H1 (cell line): ENCODE measurements at regions not wholly inside any gene's neighbourhood (a gene's known extent, or its start where the extent isn't known, plus 50 kb on each side); places are given as distances from the start of the nearest gene placed in this dataset.
A peak's percentile ranks its signal among the peaks of the same experiment; 100 is the strongest.

Experiments
- CTCF ChIA-PET: fragments of 300-600 bp; sonication (Branson Sonifier 250); formaldehyde crosslinking; loops from one replicate; lab custom pipeline; 2021; ENCODE audit not compliant: partially characterized antibody; lab: Charles Lee
- POLR2A ChIA-PET: fragments of 300-600 bp; sonication (Branson Sonifier 250); formaldehyde crosslinking; loops from one replicate; lab custom pipeline; 2021; ENCODE audit warnings: inconsistent platforms; ENCODE audit not compliant: partially characterized antibody; lab: Charles Lee
- DNase-seq, 2 experiments: peaks; one replicate each; pipeline versions ENCODE4 v3.0.0 to v3.0.0-alpha.2; 2010 to 2022; ENCODE audit warnings: low spot score in 2 of 2, low read depth in 1 of 2, mixed read lengths in 1 of 2
- FAIRE-seq: peaks from 2 replicates; lab custom pipeline; 2011; peaks lifted over from hg19 to GRCh38; lab: Jason Lieb, UNC
- H2AFZ ChIP-seq: 2 replicates; pipeline ENCODE4 v1.8.1; 2012; ENCODE audit warnings: low read length, inconsistent platforms
- H2AK5ac ChIP-seq: 2 replicates; pipeline ENCODE4 v1.6.1; 2013; ENCODE audit warnings: low read depth, low read length
- H2BK120ac ChIP-seq: replicated peaks from 2 replicates; pipeline ENCODE3; 2013; ENCODE audit warnings: low read depth, low read length, inconsistent platforms
- H2BK12ac ChIP-seq: 2 replicates; pipeline ENCODE4 v1.6.1; 2013; ENCODE audit warnings: low read depth, low read length
- H2BK15ac ChIP-seq: 2 replicates; pipeline ENCODE4 v1.6.1; 2013; ENCODE audit warnings: low read length
- H2BK20ac ChIP-seq: 2 replicates; pipeline ENCODE4 v1.6.1; 2013; ENCODE audit warnings: low read length
- H2BK5ac ChIP-seq: 2 replicates; pipeline ENCODE4 v1.6.1; 2013; ENCODE audit warnings: low read depth, low read length
- H3K14ac ChIP-seq: 2 replicates; pipeline ENCODE4 v1.6.1; 2013; ENCODE audit warnings: inconsistent platforms; ENCODE audit not compliant: insufficient read length
- H3K18ac ChIP-seq: 2 replicates; pipeline ENCODE4 v1.6.1; 2013; ENCODE audit warnings: low read length; ENCODE audit errors: extremely low read depth
- H3K23ac ChIP-seq: 2 replicates; pipeline ENCODE4 v1.6.1; 2013; ENCODE audit warnings: inconsistent platforms; ENCODE audit not compliant: insufficient read length
- H3K23me2 ChIP-seq: 2 replicates; pipeline ENCODE4 v1.6.1; 2013; ENCODE audit warnings: low read depth, low read length
- H3K27ac ChIP-seq: 2 replicates; pipeline ENCODE4 v1.6.1; 2011; ENCODE audit warnings: low read depth, low read length, inconsistent platforms
- H3K27me3 ChIP-seq, 4 experiments: replicated peaks in 1 of 4; 1 replicate in 1 of 4; 2 replicates in 3 of 4; pipeline versions ENCODE4 v1.6.1 to v1.8.1; 2011 to 2013; ENCODE audit warnings: low read length in 3 of 4, mild to moderate bottlenecking in 3 of 4, inconsistent platforms in 2 of 4, mixed read lengths in 2 of 4, moderate library complexity in 1 of 4; ENCODE audit not compliant: control insufficient read depth in 3 of 4, insufficient read depth in 3 of 4; ENCODE audit errors: extremely low read depth in 1 of 4
- H3K36me3 ChIP-seq, 4 experiments: 2 replicates each; pipeline versions ENCODE4 v1.6.1 to v1.8.1; 2011 to 2013; ENCODE audit warnings: mild to moderate bottlenecking in 4 of 4, low read length in 3 of 4, moderate library complexity in 2 of 4, control low read depth in 1 of 4, inconsistent platforms in 1 of 4; ENCODE audit not compliant: insufficient read depth in 4 of 4, control insufficient read depth in 2 of 4
- H3K4ac ChIP-seq: replicated peaks from 2 replicates; pipeline ENCODE3; 2013; ENCODE audit warnings: low read length, low read depth, mixed read lengths, inconsistent platforms; ENCODE audit not compliant: insufficient read length
- H3K4me1 ChIP-seq, 4 experiments: replicated peaks in 1 of 4; 1 replicate in 1 of 4; 2 replicates in 3 of 4; pipeline versions ENCODE4 v1.6.1 to v1.8.1; 2011 to 2013; ENCODE audit warnings: low read length in 3 of 4, inconsistent platforms in 2 of 4, mixed read lengths in 1 of 4; ENCODE audit not compliant: insufficient read depth in 4 of 4, control insufficient read depth in 3 of 4
- H3K4me2 ChIP-seq, 2 experiments: 2 replicates each; pipeline versions ENCODE4 v1.6.1 to v1.8.1; 2011 to 2013; ENCODE audit warnings: low read depth in 2 of 2, low read length in 2 of 2, control low read depth in 1 of 2, inconsistent platforms in 1 of 2, mild to moderate bottlenecking in 1 of 2; ENCODE audit not compliant: insufficient read depth in 1 of 2
- H3K4me3 ChIP-seq, 4 experiments: fragments of 200-600, 300-600 bp in 1 of 4; sonication (generic), shearing (Covaris generic), sonication (Bioruptor Twin) in 1 of 4; 2 replicates each; pipeline versions ENCODE4 v1.5.1 to v1.8.1; 2011 to 2016; ENCODE audit warnings: low read length in 4 of 4, low read depth in 3 of 4, control low read depth in 2 of 4, inconsistent platforms in 2 of 4, mild to moderate bottlenecking in 2 of 4, mixed read lengths in 1 of 4, moderate library complexity in 1 of 4; ENCODE audit not compliant: insufficient read depth in 2 of 4; ENCODE audit errors: extremely low read depth in 1 of 4
- H3K56ac ChIP-seq: replicated peaks from 2 replicates; pipeline ENCODE3; 2013; ENCODE audit warnings: low read depth, mild to moderate bottlenecking, mixed read lengths, low read length, inconsistent platforms; ENCODE audit not compliant: insufficient read length
- H3K79me1 ChIP-seq: 2 replicates; pipeline ENCODE4 v1.6.1; 2013; ENCODE audit warnings: low read depth, low read length, control low read depth
- H3K79me2 ChIP-seq, 2 experiments: 2 replicates each; pipeline versions ENCODE4 v1.6.1 to v1.8.1; 2012 to 2013; ENCODE audit warnings: low read length in 2 of 2, mild to moderate bottlenecking in 2 of 2, inconsistent platforms in 1 of 2; ENCODE audit not compliant: insufficient read depth in 2 of 2, control insufficient read depth in 1 of 2
- H3K9ac ChIP-seq, 4 experiments: replicated peaks in 1 of 4; 1 replicate in 1 of 4; 2 replicates in 3 of 4; pipeline versions ENCODE4 v1.6.1 to v1.8.1; 2011 to 2013; ENCODE audit warnings: low read depth in 3 of 4, low read length in 3 of 4, control low read depth in 2 of 4, mild to moderate bottlenecking in 2 of 4, moderate library complexity in 2 of 4, inconsistent platforms in 1 of 4; ENCODE audit errors: extremely low read depth in 1 of 4
- H3K9me3 ChIP-seq, 2 experiments: 2 replicates each; pipeline versions ENCODE4 v1.6.1 to v1.8.1; 2012 to 2013; ENCODE audit warnings: mild to moderate bottlenecking in 2 of 2, moderate library complexity in 2 of 2, control low read depth in 1 of 2, inconsistent platforms in 1 of 2, low read depth in 1 of 2, low read length in 1 of 2, mixed read lengths in 1 of 2; ENCODE audit not compliant: insufficient read depth in 2 of 2
- H4K20me1 ChIP-seq, 2 experiments: replicated peaks in 1 of 2; 2 replicates each; pipeline versions ENCODE3 to v1.8.1; 2011 to 2013; ENCODE audit warnings: inconsistent platforms in 2 of 2, low read length in 2 of 2, mild to moderate bottlenecking in 1 of 2; ENCODE audit not compliant: insufficient read depth in 2 of 2, control insufficient read depth in 1 of 2
- H4K5ac ChIP-seq: 2 replicates; pipeline ENCODE4 v1.6.1; 2013; ENCODE audit warnings: low read length, low read depth, mixed read lengths, inconsistent platforms; ENCODE audit not compliant: insufficient read length
- H4K8ac ChIP-seq: 2 replicates; pipeline ENCODE4 v1.8.0; 2013; ENCODE audit warnings: mild to moderate bottlenecking, moderate library complexity, low read length, inconsistent platforms; ENCODE audit not compliant: insufficient read depth; ENCODE audit errors: extremely low read depth
- H4K91ac ChIP-seq: replicated peaks from 2 replicates; pipeline ENCODE3; 2013; ENCODE audit warnings: low read length, mixed read lengths, inconsistent platforms; ENCODE audit not compliant: insufficient read length
- BACH1 ChIP-seq: IDR thresholded peaks from 2 replicates; pipeline ENCODE4 v1.6.1; 2012; ENCODE audit warnings: low read length, improper control_type of control experiment
- CHD2 ChIP-seq: IDR thresholded peaks from 2 replicates; pipeline ENCODE4 v1.6.1; 2012; ENCODE audit warnings: low read length, improper control_type of control experiment
- FOSL1 ChIP-seq: IDR thresholded peaks from 2 replicates; pipeline ENCODE4 v1.6.1; 2011; ENCODE audit warnings: mild to moderate bottlenecking, low read depth, low read length, moderate library complexity; ENCODE audit not compliant: insufficient read depth
- HDAC2 ChIP-seq, 2 experiments: fragments of 300-600 bp in 1 of 2; sonication (generic) in 1 of 2; IDR thresholded peaks; 2 replicates each; pipeline ENCODE4 v1.6.1; 2011 to 2012; ENCODE audit warnings: low read depth in 2 of 2, low read length in 2 of 2, mild to moderate bottlenecking in 2 of 2, moderate library complexity in 2 of 2, borderline replicate concordance in 1 of 2, inconsistent platforms in 1 of 2
- JUND ChIP-seq: IDR thresholded peaks from 2 replicates; pipeline ENCODE4 v1.6.1; 2011; ENCODE audit warnings: mild to moderate bottlenecking, improper control_type of control experiment, low read length
- MAFK ChIP-seq: IDR thresholded peaks from 2 replicates; pipeline ENCODE4 v1.6.1; 2012; ENCODE audit warnings: low read depth, mild to moderate bottlenecking, improper control_type of control experiment, low read length
- NANOG ChIP-seq: IDR thresholded peaks from 2 replicates; pipeline ENCODE4 v1.6.1; 2011; ENCODE audit warnings: low read length, low read depth, mild to moderate bottlenecking, inconsistent platforms; ENCODE audit not compliant: insufficient read depth, poor library complexity, severe bottlenecking
- POLR2AphosphoS5 ChIP-seq: IDR thresholded peaks from 2 replicates; pipeline ENCODE4 v1.6.1; 2011; ENCODE audit warnings: low read depth, low read length
- TBP ChIP-seq: IDR thresholded peaks from 2 replicates; pipeline ENCODE4 v1.6.1; 2011; ENCODE audit warnings: low read depth, low read length, improper control_type of control experiment
- TCF12 ChIP-seq: IDR thresholded peaks from 2 replicates; pipeline ENCODE4 v1.6.1; 2011; ENCODE audit warnings: low read depth, mild to moderate bottlenecking, low read length
- WGBS, 2 experiments: shearing (Covaris generic) in 1 of 2; methylation state at CpG; one replicate each; pipeline versions ENCODE4 v1.1.6 to v1.1.7; 2013 to 2015; ENCODE audit warnings: low lambda C conversion rate in 2 of 2, mixed read lengths in 2 of 2, inconsistent platforms in 1 of 2, low coverage in 1 of 2, missing lambda C conversion rate in 1 of 2; ENCODE audit not compliant: insufficient replicate concordance in 2 of 2, insufficient coverage in 1 of 2, insufficient read length in 1 of 2; ENCODE audit errors: extremely low coverage in 1 of 2, missing lambda C conversion rate in 1 of 2; 5-methylcytosine and 5-hydroxymethylcytosine counted together
- TF ChIP-seq, protein P1 (sequence below): IDR thresholded peaks from 2 replicates; pipeline ENCODE4 v1.6.1; 2012; ENCODE audit warnings: inconsistent platforms

GRCh38 chr2:4522498-4523421, 819.4 kb downstream of the DCDC2C start:
- Histone ChIP-seq H2AK5ac (no peak overlapping the region; the same call in 1 of the 2 replicates), H3K79me2 (no peaks in the 10 kb centered on the region), H3K23me2 (no peaks in the 10 kb centered on the region), H3K36me3 (no peaks in the 10 kb centered on the region), H4K20me1 (no peaks in the 10 kb centered on the region), H3K56ac (no peak overlapping the region), H2BK120ac (no peak overlapping the region), H3K9ac (no peak overlapping the region), H2AFZ (peak overlapping the region; percentile 59; the same call in 1 of the 2 replicates), H2BK5ac (no peak overlapping the region), H3K4me2 (no peak overlapping the region), H3K4me1 (no peaks in the 10 kb centered on the region; a peak in 1 of 7 replicates), H3K9me3 (no peaks in the 10 kb centered on the region), H4K91ac (no peak overlapping the region), H3K27me3 (no peaks in the 10 kb centered on the region), H3K18ac (no peak overlapping the region), H3K4ac (no peak overlapping the region), H2BK12ac (no peak overlapping the region), H4K5ac (no peak overlapping the region), H3K79me1 (no peaks in the 10 kb centered on the region), H2BK15ac (no peak overlapping the region), H3K14ac (no peak overlapping the region), H3K4me3 (no peak overlapping the region), H2BK20ac (no peak overlapping the region), H3K23ac (no peak overlapping the region), H4K8ac (no peak overlapping the region), H3K27ac (no peak overlapping the region)
- POLR2A ChIA-PET: no interaction called here
- WGBS, 2 experiments: 91% methylated on average over 15 of the region's 15 CpGs; no CpG with 5 or more reads in 1 of the 2 experiments
- CTCF ChIA-PET: interaction anchor here (0.5 to 0.7 kb wide), 2 partner anchors 21 to 135 kb away, joined by 3 read pairs; no protein-coding TSS in a partner anchor
- TF ChIP-seq CHD2: no peak
- no peak for TF ChIP-seq MAFK
- TF ChIP-seq TCF12: no peak
- TF ChIP-seq, protein P1, sequence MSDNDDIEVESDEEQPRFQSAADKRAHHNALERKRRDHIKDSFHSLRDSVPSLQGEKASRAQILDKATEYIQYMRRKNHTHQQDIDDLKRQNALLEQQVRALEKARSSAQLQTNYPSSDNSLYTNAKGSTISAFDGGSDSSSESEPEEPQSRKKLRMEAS: no peak
- no peak for TF ChIP-seq POLR2AphosphoS5
- TF ChIP-seq TBP: no peak
- TF ChIP-seq FOSL1: no peak
- TF ChIP-seq JUND: no peak
- TF ChIP-seq NANOG: no peak
- no peak for TF ChIP-seq HDAC2 (IDR thresholded peaks at IDR 0.05; ENCODE audit: borderline replicate concordance in 1 of 2, low read depth in 2 of 2, low read length in 2 of 2)
- TF ChIP-seq BACH1: no peak
- DNase-seq (no peak), FAIRE-seq (no peak)
